HT-29 (cell line): ENCODE measurements at regions not wholly inside any gene's neighbourhood (a gene's known extent, or its start where the extent isn't known, plus 50 kb on each side); places are given as distances from the start of the nearest gene placed in this dataset.

Experiments used
- DNase-seq: peaks from one replicate; pipeline ENCODE4 v3.0.0-alpha.2; 2015; ENCODE audit warnings: low spot score

- no peak for DNase-seq
These were observed 54.8 kb downstream of the CCDC71L start for GRCh38 chr7:106606120-106606519.

DNA sequence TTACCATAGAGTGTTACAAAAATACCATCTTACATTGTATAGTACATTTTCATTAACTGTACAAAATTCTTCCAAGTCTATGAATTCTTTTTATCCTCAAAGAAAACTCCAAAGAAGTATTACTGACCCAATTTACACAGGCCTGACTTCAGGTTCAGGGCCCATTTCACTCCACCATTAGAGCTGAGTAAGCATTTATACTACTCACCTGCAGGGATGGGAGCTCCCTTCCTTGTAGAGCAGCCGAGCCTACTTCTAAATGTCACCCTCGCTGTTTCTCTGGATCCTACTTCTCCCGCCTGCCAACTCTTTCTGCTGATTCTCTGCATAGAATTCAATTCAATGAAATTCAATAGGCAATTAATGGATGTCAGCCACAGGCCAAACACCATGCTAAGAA lies 56.0 kb downstream of the CCDC71L start:
- no peak for DNase-seq

DNA sequence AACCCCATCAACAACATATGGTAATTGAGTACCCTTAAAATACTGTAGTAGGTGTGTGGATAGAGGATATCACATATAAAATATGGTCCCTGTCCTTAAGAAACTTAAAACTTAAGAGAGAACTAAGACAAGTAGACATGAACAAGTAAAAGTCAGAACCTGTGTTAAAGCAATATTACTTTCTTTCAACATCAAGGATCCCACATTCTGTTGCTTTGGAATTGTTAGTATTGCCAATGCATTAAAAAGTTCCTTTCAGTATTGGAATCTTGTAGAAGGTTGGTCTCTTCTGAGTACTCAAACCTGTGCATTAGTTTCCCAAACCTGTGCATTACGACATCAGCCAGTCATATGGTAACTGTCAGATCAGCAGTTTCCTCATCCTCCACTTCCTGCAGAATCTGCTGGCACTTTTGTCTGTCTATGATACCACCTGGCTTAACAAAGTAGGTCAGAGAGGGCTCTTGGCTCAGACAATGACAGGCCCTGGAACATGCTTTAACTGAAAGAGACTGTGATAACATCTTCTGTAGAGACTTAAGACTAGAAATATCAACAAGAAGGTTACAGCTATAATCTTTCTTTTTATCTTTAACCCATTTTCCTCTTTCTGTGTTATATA lies 56.5 kb downstream of the CCDC71L start:
- no peak for DNase-seq

GRCh38 chr7:106603346-106603745 lies 57.6 kb downstream of the CCDC71L start:
- no peak for DNase-seq

GRCh38 chr7:106602062-106602461 lies 58.9 kb downstream of the CCDC71L start:
- DNase-seq = no peak

DNA sequence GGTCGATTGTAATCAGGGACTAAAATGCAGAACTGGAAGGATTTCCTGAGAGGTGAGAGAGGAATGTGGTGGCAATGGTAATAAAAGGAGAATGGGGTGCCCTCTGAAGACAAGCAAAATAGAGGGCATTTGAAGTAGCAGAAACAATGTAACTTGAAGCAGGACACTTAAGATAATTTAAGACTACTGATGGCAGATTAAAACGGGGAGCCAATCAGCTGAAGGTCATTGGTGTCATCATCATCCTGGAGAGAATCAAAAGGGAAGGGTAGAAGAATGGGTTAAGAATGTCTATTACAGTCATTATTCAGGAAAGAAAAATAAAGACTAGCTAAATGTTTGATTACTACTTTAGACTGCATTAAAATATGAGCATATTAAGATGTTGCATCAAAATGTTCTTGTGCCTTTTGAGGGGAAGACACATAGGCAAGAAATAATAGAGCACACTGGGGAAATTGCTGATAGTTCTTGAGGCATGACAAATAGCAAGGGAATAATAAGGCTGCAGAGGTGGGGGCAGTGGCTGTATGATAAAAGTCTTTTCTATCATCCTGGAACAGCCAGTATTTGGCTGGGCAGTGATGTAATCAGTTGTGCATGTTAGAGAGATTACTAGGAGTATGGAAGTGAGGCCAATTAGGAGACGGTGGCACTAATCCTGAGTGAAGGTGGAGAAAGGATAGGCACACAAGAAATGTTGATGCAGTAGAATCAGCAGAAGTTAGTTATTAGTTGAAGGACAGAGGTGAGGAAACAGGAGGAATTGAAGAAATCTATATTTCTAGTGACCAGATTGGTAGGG lies 60.2 kb downstream of the CCDC71L start:
- DNase-seq = no peak

GRCh38 chr7:106599343-106599698 lies 61.6 kb downstream of the CCDC71L start:
- DNase-seq = peak; percentile 46

GRCh38 chr7:106598663-106599342 lies 62.2 kb downstream of the CCDC71L start:
- peak; percentile 87 for DNase-seq

DNA sequence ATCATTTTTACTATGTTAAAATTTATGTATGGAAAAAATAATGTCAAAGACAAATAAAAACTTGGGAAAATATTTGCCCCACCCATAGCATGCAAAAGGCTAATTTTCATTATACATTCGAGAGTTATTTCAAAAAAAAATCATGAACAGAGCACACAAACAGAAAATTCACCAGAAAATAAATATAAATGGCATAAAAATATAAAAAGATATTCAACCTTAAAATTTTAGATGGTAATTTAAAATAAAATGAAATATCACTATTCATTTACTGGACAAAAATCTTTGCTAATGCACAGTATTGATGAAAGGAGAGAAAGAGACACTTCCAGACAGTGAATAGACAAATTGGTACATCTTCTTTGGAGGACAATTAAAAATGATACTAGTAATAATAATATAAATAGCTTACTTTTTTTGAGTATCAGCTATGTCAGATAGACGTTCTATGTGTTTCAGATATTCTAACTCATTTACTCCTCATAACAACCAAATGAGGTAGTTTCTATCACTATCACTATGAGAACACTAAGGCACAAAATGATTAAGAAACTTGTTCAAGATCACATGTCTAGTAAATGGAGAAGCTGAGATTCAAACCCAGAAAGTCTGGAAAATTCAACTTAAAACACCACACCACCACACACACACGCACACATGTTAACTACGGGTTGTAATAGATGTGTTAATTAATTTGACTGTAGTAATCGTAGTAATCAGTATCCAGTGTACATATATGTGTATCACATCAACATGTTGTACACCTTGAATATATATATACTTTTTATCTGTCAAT lies 63.0 kb downstream of the CCDC71L start:
- no peak for DNase-seq

DNA sequence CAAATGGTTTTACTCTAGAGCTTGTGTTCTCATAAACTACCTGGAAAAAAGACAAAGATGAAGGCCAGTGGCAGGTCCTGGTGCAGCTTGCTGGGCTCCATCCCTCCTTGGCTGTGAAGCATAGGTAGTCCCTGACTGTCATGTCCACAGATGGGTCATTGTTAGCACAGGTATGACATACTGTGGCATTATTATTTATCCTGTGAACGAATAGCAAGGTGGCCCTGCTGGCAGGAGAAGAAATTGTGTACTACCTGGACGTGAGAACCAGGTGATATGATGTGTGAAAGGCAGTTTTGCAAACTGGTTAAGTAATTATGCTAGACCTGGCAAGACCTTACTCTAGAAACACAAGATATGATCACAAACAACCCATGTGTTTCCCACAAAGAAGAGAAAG lies 63.9 kb downstream of the CCDC71L start:
- DNase-seq = no peak

DNA sequence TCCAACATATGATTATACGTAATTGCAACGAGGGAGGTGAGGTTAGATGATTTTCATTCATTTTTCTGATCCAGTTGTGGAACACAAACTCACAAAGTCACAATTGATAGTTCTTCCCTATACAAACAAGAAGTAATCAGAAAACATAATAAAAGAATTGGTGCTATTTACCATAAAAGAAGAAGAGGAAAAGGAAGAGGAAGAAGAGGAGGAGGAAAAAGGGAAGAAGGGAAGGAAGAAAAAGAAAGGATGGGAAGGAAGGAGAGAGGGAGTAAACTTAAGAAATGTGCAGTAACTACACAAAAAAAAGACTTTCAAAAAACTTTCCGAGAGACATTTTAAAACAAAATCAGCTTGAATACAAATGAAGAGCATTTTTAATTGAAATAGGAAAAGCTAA lies 65.0 kb downstream of the CCDC71L start:
- no peak for DNase-seq

- no peak for DNase-seq
These were observed 67.9 kb downstream of the CCDC71L start for GRCh38 chr7:106593028-106593417.

DNA sequence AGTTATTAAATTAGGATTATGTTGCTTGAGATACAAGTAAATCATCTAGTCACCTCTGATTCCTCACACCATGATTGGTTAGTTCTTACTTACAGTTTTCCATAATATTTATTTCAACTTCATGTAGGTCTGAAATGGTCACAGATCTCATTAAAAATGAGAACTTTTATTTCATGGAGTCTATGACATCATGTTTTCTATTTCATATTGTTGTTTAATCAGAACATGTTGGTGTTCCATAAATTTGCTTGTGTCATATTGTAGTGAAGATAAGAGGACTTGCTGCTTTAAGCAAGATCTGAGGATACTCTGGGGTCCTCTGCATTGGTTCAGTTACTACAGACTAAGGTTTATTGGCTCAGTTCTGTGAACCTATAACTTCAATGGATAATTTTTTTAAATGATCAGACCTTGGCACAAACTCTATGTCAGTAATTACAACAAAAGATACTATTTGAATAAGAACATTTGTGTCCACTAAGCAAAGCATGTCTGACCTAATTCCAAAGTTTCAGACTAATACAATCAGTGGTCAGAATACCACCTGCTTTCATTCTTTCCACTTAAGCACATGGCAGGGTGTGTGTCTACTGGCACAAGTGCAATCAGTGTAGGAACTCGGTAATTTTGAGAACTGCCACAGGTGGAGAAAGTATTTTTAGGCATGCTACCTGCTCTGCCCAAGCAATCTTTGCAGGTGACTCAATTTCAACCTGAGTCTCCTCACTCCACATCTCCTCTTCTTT lies 68.5 kb downstream of the CCDC71L start:
- DNase-seq = no peak

DNA sequence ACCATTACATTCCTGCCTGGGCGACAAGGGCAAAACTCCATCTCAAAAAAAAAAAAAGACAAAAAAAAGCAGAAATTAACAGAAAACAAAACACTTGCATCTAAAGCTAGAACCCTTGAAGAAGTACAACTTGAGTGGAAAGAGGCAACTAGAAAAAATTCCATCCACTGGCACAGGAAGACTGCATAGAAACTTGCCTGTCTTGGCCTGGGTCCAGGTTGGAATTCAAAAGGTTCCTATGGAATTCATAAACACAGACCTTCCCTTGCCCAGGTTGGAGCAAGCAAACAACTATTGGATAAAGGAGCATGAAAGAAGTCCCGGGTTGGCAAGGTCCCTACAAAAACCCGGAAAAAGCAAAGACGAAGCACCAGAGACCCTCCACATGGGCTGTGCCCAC lies 69.8 kb downstream of the CCDC71L start:
- DNase-seq = no peak

DNA sequence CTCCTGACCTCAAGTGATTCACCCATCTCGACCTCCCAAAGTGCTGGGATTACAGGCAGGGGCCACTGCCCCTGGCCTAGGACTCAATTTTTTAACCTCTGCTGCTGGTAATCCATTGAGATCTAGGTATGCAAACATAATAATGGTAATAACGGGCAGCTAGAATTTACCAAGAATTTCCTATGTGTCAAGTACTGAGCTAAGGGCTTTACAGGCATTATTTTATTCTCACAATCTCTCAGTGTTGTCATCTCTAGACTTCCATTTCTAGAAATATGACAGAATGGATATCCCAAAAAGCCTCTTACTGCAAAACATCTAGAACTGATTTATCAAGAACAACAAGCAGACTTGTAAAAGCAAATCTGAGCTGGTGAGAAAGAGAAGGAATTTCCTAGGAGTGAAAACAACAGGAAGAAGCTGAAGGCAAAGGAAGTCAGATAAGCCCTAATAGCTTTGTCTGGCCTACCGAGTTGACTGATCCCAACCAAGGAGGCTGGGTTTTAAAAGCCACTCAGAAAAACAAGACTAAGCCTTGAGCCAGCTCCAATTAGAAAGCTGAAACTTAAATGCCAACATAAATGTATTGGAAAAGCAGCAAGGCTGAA lies 70.6 kb downstream of the CCDC71L start:
- DNase-seq = no peak

GRCh38 chr7:106589198-106589879 lies 71.6 kb downstream of the CCDC71L start:
- no peak for DNase-seq

- peak; percentile 44 for DNase-seq
These were observed 72.3 kb downstream of the CCDC71L start for GRCh38 chr7:106588422-106589197.

DNA sequence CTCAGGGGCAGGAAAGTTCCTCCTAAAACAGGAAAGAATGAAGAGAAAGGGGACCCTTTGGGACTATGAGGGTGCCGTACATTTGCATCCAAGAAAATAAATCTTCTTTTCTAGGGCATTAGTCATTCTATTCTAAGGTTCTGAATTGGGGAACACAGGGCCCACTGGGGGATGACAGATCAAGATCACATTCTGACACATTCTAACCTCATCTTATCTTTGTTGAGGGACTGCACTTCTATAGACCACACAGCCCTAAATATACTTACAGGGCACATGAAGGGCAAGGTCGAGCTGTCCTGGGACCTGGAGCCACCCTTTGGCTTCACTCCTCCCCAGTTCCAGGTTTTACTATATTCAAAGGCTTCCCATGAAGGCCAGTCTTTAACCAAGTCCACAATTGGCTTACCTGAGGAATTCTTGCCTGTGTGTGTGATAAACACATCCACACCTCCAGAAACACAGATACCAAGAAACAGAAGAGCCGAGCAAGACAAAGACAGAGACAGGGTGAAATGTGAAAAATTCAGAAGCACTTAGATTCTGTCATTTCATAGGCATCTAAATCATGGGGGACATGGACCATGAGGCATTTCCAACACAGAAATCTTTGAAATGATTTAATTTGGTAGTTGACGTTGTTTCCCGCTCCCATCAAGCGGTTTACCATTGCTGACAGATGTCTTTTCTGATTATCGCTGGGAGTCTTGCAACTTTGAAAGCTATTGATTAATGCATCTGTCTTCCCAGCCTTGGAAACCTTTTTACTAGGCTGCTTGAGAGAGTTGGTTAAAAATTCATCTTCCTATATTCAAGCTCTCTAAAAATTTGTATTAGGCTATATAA lies 75.8 kb downstream of the CCDC71L start:
- DNase-seq = no peak
